ENCODE measurements at regions not wholly inside any gene's neighbourhood (a gene's known extent, or its start where the extent isn't known, plus 50 kb on each side); places are given as distances from the start of the nearest gene placed in this dataset.

DNA sequence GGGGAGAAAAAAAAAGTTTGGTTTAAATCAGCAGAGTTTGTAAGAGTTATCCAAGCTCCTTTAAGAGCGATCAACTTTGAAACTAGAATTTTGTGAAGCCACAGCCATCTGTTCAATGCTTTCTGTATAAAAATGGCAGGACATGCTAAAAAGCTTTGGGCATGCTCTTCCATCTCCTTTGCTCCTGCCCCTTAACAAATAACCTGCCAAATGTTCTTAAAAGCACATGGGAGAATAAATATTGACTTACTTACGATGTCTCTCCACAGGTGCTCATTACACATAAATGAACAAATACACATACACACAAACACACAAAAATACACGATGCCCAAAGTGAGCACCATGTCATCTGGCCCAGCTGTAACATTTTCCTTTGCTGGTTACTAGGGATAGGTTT, 211.8 kb upstream of the DPH6 start:
- TF ChIP-seq, protein P1, sequence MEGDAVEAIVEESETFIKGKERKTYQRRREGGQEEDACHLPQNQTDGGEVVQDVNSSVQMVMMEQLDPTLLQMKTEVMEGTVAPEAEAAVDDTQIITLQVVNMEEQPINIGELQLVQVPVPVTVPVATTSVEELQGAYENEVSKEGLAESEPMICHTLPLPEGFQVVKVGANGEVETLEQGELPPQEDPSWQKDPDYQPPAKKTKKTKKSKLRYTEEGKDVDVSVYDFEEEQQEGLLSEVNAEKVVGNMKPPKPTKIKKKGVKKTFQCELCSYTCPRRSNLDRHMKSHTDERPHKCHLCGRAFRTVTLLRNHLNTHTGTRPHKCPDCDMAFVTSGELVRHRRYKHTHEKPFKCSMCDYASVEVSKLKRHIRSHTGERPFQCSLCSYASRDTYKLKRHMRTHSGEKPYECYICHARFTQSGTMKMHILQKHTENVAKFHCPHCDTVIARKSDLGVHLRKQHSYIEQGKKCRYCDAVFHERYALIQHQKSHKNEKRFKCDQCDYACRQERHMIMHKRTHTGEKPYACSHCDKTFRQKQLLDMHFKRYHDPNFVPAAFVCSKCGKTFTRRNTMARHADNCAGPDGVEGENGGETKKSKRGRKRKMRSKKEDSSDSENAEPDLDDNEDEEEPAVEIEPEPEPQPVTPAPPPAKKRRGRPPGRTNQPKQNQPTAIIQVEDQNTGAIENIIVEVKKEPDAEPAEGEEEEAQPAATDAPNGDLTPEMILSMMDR (conservative IDR thresholded peaks at IDR 0.05 in 1 of 2, IDR thresholded peaks at IDR 0.05 in 1 of 2; ENCODE audit: low read depth in 1 of 2, low read length in 2 of 2): no peak
- TF ChIP-seq EZH2 (IDR thresholded peaks at IDR 0.05; ENCODE audit: low read length, missing control alignments): no peak
